ENCODE measurements at regions not wholly inside any gene's neighbourhood (a gene's known extent, or its start where the extent isn't known, plus 50 kb on each side); places are given as distances from the start of the nearest gene placed in this dataset.
A peak's percentile ranks its signal among the peaks of the same experiment; 100 is the strongest.
"Not testable (repeated sequence)": the region's sequence is repeated elsewhere in the genome, so short reads cannot be mapped to it uniquely, and the experiment has no call there.

- no peak for DNase-seq
These were observed 72.0 kb upstream of the RAB6C start for GRCh38 chr2:129907256-129907998.

- DNase-seq = no peak
These were observed 70.6 kb upstream of the RAB6C start for GRCh38 chr2:129908721-129909373.

DNA sequence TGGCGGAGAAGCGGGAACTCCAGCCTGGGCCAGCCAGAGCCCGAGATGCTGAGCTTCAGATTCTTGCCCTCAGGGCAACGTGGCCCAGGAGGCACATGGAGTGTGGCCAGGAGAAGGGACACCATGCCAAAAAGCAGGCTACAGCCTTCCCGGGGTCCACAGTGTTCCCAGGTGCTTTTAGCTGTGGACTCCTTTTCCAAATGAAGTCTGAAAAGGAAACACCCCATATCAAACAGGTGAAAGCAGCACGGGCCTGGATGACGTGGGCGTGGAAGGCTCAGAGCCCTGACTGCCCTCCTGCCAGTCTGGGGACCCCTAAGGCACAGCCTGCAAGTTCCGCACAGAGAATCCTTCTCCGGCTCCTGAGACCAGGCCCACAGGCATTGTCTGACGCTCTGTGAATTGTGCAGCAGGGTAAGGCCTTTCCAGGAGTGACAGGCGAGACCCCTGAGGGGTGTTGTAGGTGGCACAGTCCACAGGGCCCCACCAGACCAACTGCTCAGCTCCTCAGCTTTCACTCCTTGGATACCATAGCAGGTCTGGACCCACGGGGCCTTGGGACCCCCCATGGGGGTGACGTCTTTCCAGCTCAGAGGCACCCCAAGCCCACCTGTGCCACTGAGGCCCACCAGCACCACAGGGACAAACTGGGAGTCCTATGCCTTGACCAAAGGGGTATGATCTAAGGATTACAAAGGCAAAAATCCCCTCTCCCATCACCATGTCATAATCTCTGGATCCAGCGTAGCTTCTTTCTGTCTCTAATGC, 69.6 kb upstream of the RAB6C start:
- DNase-seq = no peak

DNA sequence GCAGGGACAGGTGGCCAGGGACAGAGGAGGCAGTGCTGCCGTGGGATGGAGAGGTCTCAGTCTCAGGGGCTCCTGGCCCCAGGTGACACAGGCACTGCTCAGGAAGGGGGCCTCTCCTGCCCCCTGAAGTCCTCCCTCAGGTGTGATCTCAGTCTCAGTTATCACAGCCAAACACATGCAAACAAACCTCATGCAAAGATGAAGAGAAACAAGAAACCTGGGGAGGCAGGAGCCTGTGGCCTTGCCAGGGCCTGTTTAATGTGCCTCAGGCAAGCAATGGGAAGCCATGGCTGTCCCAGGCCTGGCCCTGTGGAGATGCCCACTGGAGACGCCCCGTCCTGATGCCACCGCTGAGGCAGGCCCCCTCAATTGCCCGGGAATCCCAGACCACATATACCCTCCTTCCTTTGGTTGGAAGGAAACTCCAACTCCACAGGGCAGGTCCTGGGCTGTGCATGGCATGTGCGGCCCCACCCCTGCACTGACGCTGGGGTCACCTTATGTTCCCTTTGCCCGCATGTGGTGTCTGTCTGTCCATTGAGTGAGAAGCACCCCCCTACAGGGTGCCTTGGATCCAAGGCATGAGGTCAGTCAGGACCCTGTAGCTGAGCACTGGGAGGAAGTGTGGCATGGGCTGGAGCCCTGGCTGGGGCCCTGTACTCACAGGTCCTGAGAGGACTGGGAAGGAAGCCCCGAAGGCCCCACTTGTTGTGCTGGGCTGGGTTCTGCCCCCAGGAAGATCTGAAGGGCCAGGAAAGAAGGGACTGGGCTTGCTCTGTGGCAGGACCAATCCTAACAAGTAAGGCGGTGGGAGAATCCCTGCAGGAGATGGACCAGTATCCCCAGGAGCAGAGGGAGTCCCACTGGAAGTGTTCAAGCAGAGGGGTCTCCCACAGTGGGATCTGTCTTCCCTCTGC, 68.8 kb upstream of the RAB6C start:
- no peak for DNase-seq

GRCh38 chr2:129911363-129912065, 68.0 kb upstream of the RAB6C start:
- no peak for DNase-seq

GRCh38 chr2:129912066-129912820, 67.2 kb upstream of the RAB6C start:
- DNase-seq = no peak

DNA sequence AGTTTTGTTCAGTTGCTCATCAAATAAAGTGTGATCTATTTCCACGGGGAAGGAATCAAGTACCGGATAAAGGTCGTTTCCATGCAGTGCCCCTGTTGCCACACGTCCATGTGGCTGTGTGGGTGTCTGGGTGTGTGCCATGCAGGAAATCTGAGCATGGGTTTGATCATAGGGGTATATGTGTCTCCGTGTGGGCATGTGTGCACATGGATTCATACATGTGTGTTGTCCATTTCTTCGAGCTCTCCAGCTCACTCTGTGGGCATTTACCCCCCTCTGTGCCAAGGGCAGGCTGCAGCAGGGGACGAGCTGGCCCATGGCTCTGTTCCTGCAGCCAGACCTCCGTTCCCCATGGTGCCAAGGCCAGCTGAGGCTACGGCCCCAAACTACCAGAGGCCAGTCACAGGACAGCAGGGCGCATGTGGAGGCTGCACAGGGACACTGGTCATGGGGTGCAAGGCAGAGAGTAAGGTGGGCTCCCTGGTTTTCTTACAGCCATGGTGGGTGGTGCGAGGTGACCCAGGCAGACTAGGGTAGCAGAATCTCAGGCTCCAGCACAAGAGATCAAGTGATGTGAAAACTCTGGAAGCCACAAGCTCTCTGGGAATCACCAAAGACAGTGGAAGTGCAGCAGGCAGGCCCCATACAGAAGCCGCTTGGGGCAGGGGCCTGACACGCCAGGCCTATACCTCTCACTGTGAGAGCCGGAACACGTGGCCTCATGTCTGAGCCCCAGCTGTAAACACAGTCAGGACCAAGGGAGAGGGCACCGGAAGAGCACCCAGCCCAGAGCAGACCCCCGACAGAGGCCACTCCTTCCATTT, 66.4 kb upstream of the RAB6C start:
- DNase-seq = no peak

GRCh38 chr2:129913695-129914495, 65.6 kb upstream of the RAB6C start:
- DNase-seq = no peak

GRCh38 chr2:129914538-129915302, 64.7 kb upstream of the RAB6C start:
- DNase-seq = no peak

DNA sequence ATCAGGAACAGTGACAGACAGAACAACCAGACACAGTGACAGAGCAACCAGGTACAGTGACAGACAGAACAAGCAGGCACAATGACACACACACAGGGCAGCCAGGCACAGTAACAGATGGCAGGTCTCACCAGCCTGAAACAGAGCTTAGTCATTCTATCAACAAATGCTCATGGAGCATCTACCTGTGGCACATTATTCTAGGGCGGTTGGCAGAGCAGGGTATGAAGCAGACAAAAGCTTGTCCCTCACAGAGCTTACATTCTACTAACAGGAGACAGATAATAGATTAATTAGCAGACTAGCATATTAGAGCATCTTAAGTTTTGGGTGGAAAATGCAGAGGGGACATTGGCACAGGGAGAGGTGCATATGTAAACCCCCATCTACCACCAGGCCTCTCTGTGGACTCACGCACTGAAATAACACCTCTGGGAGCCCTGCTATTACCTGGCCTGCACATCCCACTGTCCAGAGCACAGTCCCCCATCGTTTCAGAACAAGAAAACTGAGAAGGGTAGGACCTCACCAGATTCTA, 64.1 kb upstream of the RAB6C start:
- no peak for DNase-seq

- no peak for DNase-seq
These were observed 60.9 kb upstream of the RAB6C start for GRCh38 chr2:129918604-129919003.

- no peak for DNase-seq
These were observed 56.7 kb upstream of the RAB6C start for GRCh38 chr2:129922571-129923264.

DNA sequence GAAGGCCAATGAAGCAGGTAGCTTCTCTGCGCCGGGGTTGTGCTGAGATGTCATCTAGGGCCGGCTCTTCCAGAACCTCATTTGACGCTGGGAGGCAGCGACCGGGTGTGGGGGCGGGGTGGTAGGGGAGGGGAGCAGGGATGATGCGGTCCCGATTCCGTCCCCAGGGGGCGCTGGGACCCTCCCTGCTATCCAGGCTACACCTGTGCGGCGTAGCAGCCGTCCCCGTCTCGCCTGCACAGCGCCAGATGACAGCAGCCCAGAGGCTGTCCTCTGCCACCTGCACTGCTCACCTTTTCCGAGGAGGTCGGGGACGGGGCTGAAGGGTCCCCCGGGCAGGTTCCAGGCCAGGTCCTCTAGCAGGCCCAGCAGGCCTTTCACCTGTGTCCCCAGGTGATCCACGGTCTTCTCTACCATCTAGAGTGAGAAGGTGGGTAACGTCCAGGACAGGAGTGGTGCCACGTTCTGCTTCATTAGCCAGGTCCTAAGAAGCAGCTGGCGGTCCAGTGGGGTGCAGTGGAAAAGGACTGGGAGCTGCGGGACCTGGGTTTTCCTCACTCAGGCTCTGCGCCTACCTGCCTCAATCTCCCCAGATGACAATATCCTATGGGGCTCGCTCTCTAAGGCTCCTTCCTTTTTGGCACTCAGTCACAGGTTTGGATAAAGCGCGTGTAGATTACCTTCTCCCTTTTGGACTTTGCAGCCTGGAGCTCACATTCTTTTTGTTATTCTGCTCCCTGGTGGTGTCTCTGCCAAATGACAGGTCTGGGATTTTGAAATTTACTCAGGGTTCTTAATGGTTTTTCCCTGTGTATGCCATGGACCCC, 56.0 kb upstream of the RAB6C start:
- peak in 1 of 2 donors; percentile 34 for DNase-seq

- not testable (repeated sequence) for DNase-seq
These were observed 55.4 kb upstream of the RAB6C start for GRCh38 chr2:129924115-129924514.

DNA sequence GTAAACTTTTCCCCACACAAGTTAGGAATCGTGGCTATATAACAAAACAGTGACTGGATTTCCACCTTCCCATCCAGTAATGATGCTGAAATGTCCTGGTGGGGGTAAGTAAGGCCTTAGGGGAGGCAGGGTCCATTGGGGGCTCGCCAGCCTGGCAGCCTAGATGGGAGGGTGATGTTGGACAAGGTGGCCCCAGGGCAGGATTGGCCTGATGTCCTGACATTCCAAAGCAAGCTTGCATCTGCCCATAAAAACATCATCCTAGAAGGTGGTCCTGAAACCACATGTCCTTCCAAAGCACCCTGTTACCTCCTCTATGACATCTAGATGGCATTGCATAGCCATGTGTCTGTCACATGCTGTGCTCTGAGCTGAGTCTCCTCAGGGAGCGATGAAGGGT, 54.1 kb upstream of the RAB6C start:
- no peak for DNase-seq

DNA sequence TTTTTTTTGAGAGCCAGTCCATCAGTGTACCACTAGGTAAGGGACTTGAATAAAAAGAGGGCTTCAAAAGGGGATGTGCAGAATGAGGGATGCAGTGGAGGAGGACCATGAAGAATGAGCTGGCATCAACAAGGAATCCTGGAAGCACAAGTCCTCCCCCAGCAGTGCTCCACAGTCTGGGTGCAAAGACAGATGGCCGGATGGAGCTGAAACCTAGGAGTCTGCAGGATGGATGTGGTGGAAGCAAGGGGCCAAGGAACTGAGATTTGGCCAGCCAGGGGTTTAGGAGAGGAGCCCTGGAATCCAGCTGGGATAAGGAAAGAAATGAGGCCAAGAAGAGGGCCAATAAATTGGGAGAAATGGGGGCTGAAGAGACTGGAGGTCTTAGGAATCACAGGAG, 51.8 kb upstream of the RAB6C start:
- DNase-seq = no peak

Measured in bone marrow (tissue), 2 donors.